ENCODE measurements at regions not wholly inside any gene's neighbourhood (a gene's known extent, or its start where the extent isn't known, plus 50 kb on each side); places are given as distances from the start of the nearest gene placed in this dataset.

DNA sequence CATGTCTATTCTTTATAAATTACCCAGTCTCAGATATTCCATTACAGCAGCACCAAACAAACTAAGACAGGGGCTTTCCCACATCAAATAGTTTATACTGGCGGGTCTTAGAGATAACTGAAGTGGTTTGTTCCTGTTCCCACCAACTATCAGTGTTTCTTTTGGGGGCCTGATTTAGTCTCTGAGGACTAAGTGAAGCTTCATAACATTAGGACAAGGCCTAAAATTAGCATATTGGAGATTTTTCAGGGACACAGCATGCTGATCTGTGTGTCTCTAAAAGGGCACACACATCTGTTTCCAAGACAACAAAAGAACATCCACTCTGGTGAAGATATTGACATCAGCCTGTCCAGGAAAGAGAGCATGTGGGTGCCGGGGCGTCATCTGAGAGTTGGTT lies 72.6 kb upstream of the SEMA6D start:
- H3K4me3 ChIP-seq (replicated peaks; ENCODE audit: low read depth, low read length): no peak overlapping the region
- no peak for TF ChIP-seq CTCF (IDR thresholded peaks at IDR 0.05; ENCODE audit: low read depth, low read length, missing control alignments)
- DNase-seq (ENCODE audit: extremely low read depth, low read depth): no peak

DNA sequence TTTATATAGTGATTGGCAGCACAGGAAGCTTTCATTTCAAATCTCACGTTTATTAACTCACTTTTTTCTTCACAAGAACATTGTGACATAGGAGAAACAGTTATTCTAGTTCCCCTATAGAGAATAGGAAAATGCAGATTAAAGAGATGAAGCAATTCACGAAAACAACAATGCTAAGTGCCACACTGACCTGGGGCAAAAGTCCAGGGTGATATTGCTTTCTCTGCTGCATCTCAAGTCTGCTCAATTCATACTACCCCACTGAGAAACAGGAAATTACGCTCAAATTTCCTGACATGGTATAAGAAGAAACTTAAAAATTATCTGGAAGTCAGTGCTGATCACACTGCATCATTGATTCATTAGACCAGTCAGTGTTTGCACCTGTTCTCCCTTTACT lies 66.7 kb upstream of the SEMA6D start:
- TF ChIP-seq CTCF (IDR thresholded peaks at IDR 0.05; ENCODE audit: low read depth, low read length, missing control alignments): no peak

GRCh38 chr15:47652328-47652727 lies 65.0 kb upstream of the SEMA6D start:
- TF ChIP-seq CTCF (IDR thresholded peaks at IDR 0.05; ENCODE audit: low read depth, low read length, missing control alignments): no peak
- no peak overlapping the region for H3K4me3 ChIP-seq (replicated peaks; ENCODE audit: low read depth, low read length)
- no peak for DNase-seq (ENCODE audit: extremely low read depth, low read depth)

More for the DNA sequence above, 66.7 kb upstream of the SEMA6D start:
- DNase-seq (ENCODE audit: extremely low read depth, low read depth): no peak
- no peak overlapping the region for H3K4me3 ChIP-seq (replicated peaks; ENCODE audit: low read depth, low read length)

DNA sequence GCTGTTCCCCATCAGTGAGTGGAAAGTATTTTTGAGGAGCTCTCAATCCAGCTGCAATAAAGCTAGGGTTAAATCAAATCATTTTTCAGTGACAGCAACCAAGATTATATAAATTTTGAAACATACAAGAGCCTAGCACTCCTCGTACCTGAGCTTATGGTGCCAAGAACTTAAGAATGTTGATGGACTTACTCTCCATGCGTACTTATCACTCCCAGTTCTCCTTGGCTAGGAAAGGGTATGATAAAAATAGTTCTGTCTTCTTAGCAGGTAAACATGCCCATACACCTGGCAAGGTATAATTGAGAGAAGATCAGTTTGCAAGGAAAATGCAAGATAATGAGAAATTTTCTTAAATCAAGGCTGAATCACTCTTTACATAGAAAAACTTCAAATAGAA lies 64.5 kb upstream of the SEMA6D start:
- TF ChIP-seq CTCF (IDR thresholded peaks at IDR 0.05; ENCODE audit: low read depth, low read length, missing control alignments): no peak
- no peak for DNase-seq (ENCODE audit: extremely low read depth, low read depth)
- no peak overlapping the region for H3K4me3 ChIP-seq (replicated peaks; ENCODE audit: low read depth, low read length)

- H3K4me3 ChIP-seq (replicated peaks; ENCODE audit: low read depth, low read length): no peak overlapping the region
- DNase-seq (ENCODE audit: extremely low read depth, low read depth): no peak
- TF ChIP-seq CTCF (IDR thresholded peaks at IDR 0.05; ENCODE audit: low read depth, low read length, missing control alignments): no peak
These were observed 55.6 kb upstream of the SEMA6D start for GRCh38 chr15:47661661-47662180.

- no peak for TF ChIP-seq CTCF (IDR thresholded peaks at IDR 0.05; ENCODE audit: low read depth, low read length, missing control alignments)
- H3K4me3 ChIP-seq (replicated peaks; ENCODE audit: low read depth, low read length): no peak overlapping the region
- DNase-seq (ENCODE audit: extremely low read depth, low read depth): no peak
These were observed 54.2 kb upstream of the SEMA6D start for GRCh38 chr15:47663101-47663500.
